GM18498 (cell line): ENCODE measurements at regions not wholly inside any gene's neighbourhood (a gene's known extent, or its start where the extent isn't known, plus 50 kb on each side); places are given as distances from the start of the nearest gene placed in this dataset.

ENCODE experiments used
- ATAC-seq: cut with Tn5 transposase; IDR thresholded peaks from one replicate; pipeline ENCODE4 v1.9.1; 2021; ENCODE audit warnings: mild to moderate bottlenecking, moderate library complexity; ENCODE audit not compliant: unreplicated experiment

GRCh38 chr16:85288341-85288868 is 176.1 kb upstream of the CIBAR2 start:
- no peak for ATAC-seq

DNA sequence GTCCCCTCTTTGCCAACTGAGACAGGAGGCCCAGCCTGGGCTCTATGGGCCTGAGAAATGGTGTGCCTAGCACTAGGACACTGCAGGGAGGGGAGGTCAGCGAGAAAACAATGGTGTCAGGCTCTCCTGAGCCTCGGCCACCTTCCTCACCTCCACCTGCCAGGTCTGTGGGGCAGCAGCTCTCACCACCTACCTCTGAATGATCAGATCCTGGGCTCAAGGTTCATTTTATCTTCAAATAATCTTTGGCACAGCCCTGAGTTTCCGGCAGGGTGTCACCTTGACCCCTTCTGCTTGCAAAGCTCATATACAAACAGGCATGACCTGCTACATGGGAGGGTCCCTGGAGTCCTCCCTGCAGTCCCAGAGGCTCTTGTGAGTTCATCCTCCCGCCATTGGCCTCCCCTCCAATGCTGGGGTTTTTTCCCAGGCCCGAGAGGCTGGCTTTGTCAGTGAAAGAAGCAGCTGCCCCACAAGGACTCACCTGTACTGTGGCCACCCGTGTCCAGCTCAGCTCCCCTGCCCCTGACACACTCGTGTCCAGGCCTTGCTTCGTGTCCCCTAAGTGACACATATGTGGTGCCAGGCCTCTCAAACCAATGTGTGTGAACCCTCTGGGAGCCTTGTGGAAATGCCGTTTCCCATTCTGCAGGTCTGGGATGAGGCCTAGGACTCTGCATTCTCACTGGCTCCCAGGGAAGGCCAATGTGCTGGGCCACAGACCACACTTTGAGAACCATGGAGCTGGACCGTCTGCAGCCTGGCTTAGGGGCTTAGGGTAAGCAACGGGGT is 176.8 kb upstream of the CIBAR2 start:
- ATAC-seq = no peak

DNA sequence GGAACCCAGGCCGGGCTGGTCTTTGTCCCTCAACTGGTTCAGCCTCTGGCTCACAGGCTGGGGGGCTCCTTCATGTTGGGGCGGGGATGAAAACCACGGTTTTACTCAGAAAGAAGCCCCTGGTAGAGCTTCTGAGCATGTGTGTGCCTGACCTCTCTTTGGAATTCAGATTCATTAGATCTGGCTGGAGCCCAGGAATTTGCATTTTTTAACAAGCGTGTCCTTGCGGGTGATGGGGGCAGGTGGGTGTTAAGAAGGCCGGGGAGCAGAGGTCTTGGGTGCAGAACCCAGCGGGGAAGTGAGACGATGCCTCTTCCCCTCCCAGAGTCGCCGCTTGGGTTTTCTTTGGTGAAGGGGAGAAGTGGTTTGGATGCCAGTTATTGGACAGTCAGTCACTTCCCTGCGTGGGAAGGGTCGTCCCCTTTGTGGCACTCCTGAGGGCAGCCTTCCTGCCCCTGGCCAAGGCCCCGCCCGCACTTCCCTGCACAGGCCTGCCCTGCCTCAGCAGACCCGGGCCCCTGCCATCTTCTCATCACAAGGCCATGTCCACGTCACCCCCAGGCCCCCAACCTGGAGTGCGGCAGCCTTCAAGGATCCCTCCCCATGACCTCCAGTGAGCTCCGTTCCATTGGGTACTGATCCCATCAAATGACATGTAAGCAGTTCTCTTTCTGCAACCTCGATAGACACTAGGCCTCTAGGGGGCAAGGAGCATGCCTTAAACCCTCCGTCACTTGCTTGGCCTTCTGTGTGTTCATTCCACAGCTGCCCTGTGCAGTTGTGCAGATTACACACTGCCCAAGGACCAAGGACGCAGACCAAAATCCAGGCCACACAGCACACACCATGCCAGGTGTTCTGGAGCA is 177.7 kb upstream of the CIBAR2 start:
- ATAC-seq = no peak

DNA sequence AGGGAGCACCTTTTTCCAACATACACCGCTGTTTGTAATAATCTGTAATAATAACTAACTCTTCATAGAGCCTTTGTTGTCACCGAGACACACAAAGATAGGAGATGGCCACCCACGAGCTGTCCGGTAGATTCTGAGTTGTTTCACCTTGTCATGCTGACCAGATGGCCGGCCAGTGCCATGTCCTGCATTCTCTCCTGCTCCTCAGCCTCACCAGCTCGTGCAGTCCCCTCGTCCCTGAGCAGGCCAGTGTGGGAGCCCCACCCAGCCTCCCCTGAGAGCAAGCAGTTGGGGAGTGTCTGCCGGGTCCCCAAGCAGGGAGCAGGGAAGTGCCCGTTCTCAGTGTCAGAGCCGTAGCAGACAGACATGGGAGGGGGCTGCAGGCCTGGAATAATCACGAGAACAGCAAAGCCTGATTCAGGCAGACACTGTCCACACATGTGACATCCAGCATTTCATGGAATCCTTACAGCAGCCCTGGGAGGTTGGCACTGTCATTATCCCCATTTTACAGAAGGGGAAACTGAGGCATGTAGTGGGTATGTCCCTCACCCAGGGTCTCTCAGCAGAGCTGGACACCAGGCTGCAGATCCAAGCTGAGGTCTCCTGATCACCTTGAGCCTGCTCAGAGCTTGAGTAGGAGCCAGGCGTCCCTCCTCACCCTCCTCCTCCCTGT is 178.5 kb upstream of the CIBAR2 start:
- no peak for ATAC-seq

DNA sequence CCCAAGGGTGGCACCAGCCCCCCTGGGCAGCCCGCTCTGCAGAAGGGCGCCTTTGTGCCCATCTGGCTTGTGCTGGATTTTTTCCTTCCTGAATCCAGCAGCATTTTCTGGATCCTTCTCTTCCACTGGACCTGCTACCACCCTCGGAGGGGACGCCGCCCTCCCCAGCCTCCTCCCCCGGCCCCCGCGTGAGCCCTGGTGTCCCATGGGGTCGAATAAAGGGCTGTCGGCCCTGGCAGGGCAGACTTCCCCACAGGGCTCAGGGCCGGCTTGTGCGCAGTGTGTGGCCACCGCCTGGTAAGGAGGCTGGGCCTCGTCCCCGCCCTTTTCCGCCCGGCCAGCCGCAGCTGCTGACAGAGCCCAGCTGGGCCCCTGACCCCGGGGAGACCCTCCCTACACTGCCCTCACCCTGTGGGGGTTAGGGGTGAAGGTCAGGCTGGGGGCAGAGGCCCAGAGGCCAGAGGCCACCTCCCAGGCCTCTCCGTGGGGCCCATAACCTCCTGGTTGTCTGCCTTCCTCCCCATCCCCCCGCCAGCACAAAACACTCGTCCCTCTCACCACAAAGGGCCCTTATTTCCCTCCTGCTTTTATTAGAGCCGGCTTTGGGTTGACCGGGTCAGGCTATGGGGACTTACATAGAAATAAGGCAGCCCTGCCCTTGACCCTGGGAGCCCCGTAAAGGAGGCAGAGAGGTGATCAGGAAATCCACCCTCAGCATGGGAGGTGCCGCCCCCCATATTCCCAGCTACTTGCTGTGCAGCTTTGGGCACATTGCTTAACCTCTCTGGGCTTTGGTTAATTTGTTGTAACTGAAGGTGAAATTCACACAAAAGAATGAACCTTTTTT is 179.3 kb upstream of the CIBAR2 start:
- ATAC-seq = no peak

DNA sequence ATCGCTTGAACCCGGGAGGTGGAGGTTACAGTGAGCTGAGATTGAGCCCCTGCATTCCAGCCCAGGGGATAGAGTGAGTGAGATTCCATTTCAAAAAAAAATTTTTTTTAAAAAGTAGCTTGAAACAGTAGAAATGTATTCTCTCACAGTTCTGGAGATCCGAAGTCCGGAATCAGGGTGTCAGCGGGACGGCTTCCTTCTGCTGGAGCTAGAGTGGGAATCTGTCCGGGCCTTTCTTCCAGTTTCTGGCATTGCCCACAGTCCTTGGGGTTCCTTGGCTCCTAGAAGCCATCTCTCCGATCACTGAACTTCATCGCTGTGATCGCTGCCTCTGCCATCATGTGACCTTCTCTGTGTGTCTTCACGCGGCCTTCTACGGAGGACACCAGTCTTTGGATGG is 181.2 kb upstream of the CIBAR2 start:
- ATAC-seq = no peak

DNA sequence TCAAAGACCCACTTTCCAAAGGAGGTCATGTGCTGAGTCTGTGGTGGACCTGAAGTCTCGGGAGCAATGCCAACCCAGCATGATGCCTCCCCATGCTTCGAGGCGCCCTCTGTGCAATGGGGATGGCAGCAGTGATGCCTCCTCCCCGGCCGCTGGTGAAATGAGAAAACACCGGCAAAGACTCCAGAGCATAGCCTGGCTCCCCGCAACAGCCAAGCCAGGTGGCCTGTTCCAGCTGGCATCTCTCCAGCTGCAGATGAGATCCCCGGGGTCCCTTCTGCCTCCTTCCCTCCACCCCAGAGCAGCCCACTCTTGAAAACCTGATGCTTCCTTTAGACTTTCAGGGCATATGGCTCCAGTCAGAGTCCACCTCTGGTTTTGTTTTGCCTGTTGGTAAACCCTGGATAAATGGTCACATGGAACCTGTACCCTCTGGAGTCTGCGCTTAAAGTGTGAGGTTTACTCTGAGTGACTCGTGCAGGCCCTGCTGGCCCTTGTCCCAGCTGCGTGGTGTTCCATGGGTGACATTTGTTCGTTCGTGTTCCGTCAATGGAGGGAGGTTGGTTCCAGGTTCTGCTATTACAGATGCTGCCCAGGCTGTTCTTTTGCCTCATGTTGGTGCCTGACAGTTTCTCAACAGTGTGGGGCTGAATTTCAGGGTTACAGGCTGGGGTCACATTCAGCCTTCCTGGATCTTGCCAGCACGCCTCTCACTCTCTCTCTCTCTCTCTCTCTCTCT is 181.8 kb upstream of the CIBAR2 start:
- ATAC-seq = no peak

DNA sequence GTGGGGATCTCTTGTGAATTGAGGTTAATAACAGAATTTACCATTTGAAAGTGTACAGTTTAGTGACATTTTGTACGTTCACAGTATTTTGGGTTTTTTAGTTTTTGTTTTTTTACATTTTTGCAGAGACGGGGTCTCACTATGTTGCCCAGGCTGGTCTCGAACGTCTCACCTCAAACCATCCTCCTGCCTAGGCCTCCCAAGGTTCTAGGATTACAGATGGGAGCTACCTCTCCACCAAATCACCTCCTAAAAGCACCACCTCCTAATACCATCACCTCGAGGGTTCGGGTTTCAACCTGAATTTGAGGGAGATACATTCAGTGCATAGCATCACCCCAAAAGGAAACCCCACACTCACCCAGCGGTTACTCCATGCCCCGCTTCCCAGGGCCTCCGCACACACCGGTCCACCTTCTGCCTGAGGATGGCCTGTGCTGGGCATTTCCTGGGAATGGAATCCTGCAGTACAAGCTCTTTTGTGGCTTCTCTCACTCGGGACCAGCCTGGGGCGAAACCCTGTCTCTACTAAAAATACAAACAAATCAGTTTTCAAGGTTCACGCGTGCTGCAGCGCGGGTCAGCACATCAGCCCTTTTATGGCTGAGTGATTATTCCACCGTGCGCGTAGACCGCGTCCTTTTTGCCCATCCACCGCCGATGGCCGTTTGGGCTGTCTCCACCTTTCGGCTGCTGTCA is 182.7 kb upstream of the CIBAR2 start:
- no peak for ATAC-seq

GRCh38 chr16:85296859-85297660 is 184.8 kb upstream of the CIBAR2 start:
- ATAC-seq = no peak

DNA sequence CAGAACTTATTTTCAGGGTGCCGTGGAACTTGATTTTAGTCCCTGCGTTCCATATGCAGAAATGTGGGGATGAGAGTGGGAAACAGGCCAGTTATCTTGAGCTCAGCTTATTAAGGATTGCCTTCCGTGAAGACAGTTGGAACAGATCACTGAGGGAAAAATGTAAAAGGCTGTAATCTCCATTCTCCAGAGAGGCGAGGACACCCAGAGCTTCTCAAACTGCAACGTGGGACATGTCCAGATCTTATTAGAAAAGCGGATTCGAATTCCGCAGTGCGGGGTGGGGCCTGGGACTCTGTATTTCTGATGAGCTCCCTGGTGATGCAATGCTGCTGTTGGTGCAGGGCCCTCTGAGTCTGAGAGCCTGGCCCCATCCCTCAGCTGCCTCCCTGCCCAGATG is 185.6 kb upstream of the CIBAR2 start:
- no peak for ATAC-seq

DNA sequence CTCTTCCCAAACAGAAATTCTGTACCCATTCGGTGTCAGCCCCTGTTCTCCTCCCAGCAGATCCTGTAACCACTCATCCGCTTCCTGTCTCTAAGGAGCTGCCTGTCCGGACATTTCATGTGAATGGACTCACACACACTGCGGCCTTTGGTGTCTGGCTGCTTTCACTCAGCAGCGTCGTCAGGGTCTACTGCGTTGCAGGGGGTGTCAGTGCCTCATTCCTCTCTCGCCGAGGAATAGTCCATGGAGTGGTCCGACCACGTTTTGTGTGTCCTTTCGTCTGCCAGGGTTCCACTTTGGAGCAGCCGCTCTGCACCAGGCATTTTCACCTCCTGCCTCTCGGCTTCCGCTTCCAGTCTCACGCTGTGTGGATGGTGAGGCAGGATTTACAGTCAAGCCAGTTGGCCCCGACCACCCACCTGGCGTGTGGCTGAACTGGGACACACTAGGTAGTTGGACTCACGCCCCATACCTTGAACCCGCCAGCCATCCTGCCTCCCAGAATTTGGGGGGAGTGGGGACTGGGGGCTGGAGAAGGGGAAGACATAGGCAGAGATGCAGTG is 188.2 kb upstream of the CIBAR2 start:
- ATAC-seq = no peak

- ATAC-seq = no peak
Observed at GRCh38 chr16:85301231-85301630, 189.0 kb upstream of the CIBAR2 start.

GRCh38 chr16:85302018-85302847 is 190.0 kb upstream of the CIBAR2 start:
- no peak for ATAC-seq

DNA sequence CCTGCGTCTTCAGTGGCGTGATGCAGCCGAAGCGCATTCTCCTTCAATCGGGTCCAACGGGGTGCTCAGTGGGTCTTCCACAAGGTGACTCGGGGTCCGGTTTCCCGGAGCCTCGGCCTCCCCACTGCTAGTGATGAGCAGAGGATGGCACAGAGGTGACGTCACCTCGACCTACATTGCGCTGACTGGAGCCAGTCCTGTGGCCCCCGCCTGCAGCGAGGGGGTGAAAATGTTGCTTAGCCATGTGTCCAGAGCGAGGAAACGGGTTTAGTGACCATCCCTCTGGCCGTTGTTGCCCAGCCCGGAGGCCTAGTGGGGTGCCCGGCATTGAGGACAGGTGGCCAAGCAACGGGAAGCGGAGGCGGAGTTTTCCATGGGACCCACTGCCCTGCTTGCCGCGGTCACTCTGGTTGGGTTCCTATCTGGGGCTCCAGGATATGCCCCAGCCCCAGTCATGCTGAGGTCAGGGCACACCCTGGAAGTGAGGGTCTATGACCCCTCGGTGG is 190.6 kb upstream of the CIBAR2 start:
- ATAC-seq = no peak

DNA sequence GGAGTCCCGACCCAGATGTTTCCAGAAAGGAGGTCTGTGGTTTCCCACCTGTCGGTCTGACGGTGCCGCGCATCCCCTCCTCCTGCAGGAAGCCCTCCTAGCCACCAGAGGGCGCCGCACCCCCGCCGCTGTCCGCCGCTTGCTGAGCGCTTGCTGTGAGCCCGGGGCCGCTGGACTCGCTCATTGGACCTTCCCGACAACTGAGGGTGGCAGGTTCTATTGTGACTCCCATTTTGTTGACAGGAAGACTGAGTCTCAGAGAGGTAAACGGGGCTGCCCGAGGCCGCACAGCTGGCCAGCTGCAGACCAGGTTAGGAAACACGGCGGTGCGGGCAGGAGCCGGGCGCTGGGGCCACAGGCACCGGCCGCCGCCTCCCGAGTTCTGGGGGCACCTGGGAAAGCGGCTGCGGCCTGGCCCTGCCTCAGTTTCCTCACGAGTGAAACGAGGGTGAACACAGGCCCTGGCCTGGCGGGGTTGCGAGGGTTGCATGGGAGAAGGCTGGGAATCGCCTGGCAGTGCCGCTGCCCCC is 191.1 kb upstream of the CIBAR2 start:
- no peak for ATAC-seq

GRCh38 chr16:85304337-85304736 is 192.1 kb upstream of the CIBAR2 start:
- ATAC-seq = no peak
